Upper lobe of left lung (tissue), 4 donors: ENCODE measurements at regions not wholly inside any gene's neighbourhood (a gene's known extent, or its start where the extent isn't known, plus 50 kb on each side); places are given as distances from the start of the nearest gene placed in this dataset.

ENCODE experiments used
- CTCF ChIP-seq, 6 experiments: fragments of 450-650 bp in 4 of 6; fragments of 200-600 bp in 2 of 6; sonication (generic) in 2 of 6; IDR thresholded peaks; one replicate each; pipeline ENCODE4 v1.5.1; 2016 to 2019; ENCODE audit warnings: antibody characterized with exemption in 6 of 6
- EP300 ChIP-seq, 4 donors: sonication (generic); formaldehyde crosslinking; IDR thresholded peaks; one replicate each; pipeline ENCODE4 v1.5.1; 2017; ENCODE audit warnings: antibody characterized with exemption in 4 of 4, control low read depth in 2 of 4
- POLR2A ChIP-seq, 4 donors: fragments of 450-650 bp; IDR thresholded peaks; one replicate each; pipeline ENCODE4 v1.5.1; 2016 to 2017; ENCODE audit warnings: antibody characterized with exemption in 4 of 4, mild to moderate bottlenecking in 2 of 4
- POLR2AphosphoS5 ChIP-seq, 2 donors: sonication (generic); formaldehyde crosslinking; IDR thresholded peaks; one replicate each; pipeline ENCODE4 v1.5.1; 2017; ENCODE audit warnings: antibody characterized with exemption in 2 of 2

- TF ChIP-seq CTCF (IDR thresholded peaks at IDR 0.05): no peak
- no peak for TF ChIP-seq POLR2A (IDR thresholded peaks at IDR 0.05)
- no peak for TF ChIP-seq POLR2AphosphoS5 (IDR thresholded peaks at IDR 0.05)
- no peak for TF ChIP-seq EP300 (IDR thresholded peaks at IDR 0.05)
Measured at GRCh38 chr2:16280081-16280480, 339.7 kb downstream of the MYCN start.
